Kidney (tissue), 13 donors: ENCODE measurements at regions not wholly inside any gene's neighbourhood (a gene's known extent, or its start where the extent isn't known, plus 50 kb on each side); places are given as distances from the start of the nearest gene placed in this dataset.

Experiments used
- DNase-seq, 5 donors: peaks; one replicate each; pipeline ENCODE4 v3.0.0-alpha.2; 2013 to 2020
- FAIRE-seq: peaks from 2 replicates; lab custom pipeline; 2012; peaks lifted over from hg19 to GRCh38; lab: Jason Lieb, UNC
- H3K27ac ChIP-seq, 2 donors: one replicate each; pipeline ENCODE4 v1.7.0; 2013; ENCODE audit warnings: low read depth in 2 of 2, low read length in 2 of 2, inconsistent platforms in 1 of 2
- H3K27me3 ChIP-seq: one replicate; pipeline ENCODE4 v1.7.1; 2013; ENCODE audit warnings: low read length, inconsistent platforms; ENCODE audit not compliant: control insufficient read depth, insufficient read depth
- H3K36me3 ChIP-seq, 3 donors: one replicate each; pipeline versions ENCODE4 v1.7.0 to v1.7.1; 2013; ENCODE audit warnings: low read length in 3 of 3, control low read depth in 1 of 3, inconsistent platforms in 1 of 3; ENCODE audit not compliant: insufficient read depth in 3 of 3, control insufficient read depth in 2 of 3
- H3K4me1 ChIP-seq, 3 donors: one replicate each; pipeline versions ENCODE4 v1.7.0 to v1.7.1; 2013; ENCODE audit warnings: low read length in 3 of 3, inconsistent platforms in 1 of 3, low read depth in 1 of 3; ENCODE audit not compliant: control insufficient read depth in 2 of 3, insufficient read depth in 2 of 3
- H3K4me3 ChIP-seq, 3 donors: one replicate each; pipeline versions ENCODE4 v1.7.0 to v1.8.1; 2013; ENCODE audit warnings: low read length in 3 of 3, control low read depth in 1 of 3, inconsistent platforms in 1 of 3
- H3K9ac ChIP-seq, 3 donors: one replicate each; pipeline versions ENCODE4 v1.7.0 to v1.7.1; 2013; ENCODE audit warnings: low read length in 3 of 3, control low read depth in 1 of 3, inconsistent platforms in 1 of 3
- H3K9me3 ChIP-seq, 3 donors: one replicate each; pipeline versions ENCODE4 v1.7.0 to v1.7.1; 2013; ENCODE audit warnings: low read length in 3 of 3, control low read depth in 1 of 3, inconsistent platforms in 1 of 3; ENCODE audit not compliant: control insufficient read depth in 2 of 3, insufficient read depth in 1 of 3
- intact Hi-C: fragments of 100-400 bp; cut with DNase I; formaldehyde crosslinking; loops from one replicate; pipeline ENCODE4 v1.11.1; 2022
- TF ChIP-seq, protein P1 (sequence below): IDR thresholded peaks from 3 replicates; pipeline ENCODE4 v1.5.1; 2012; ENCODE audit warnings: mild to moderate bottlenecking, moderate library complexity, borderline replicate concordance; ENCODE audit not compliant: insufficient read depth; ENCODE audit errors: extremely low read depth
- donor health status: control.
- donor health status: control.
- donor health status: control.
- donor health status: control.
- donor health status: control.
- donor health status: DM: yes; HTN: yes; CAD: no.
- donor health status: Normal renal cell carcinoma (clear cell type).

DNA sequence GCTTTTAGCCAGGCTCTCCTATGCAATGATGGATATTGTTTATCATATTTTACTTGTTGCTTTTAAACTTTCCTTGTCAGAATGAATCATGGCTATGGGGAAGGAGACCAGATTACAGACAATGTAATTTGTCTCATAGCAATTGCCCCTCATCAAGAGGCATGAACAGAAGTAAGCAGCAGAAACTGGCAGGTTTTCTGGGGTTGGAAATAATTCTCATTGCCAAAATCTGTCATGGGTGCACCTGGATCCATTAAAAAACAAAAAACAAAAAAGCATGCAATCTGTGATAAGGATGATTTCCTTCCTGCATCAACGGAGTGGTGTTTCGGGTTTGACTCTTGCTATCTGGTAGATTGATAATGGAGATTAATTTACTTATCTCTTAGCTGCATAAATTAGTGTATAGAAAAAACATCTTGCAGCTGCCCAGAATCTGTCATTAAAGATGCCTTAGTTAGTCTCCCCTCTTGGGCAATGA lies 419.6 kb downstream of the SOX11 start:
- FAIRE-seq (no peak), DNase-seq (no peak)
- Histone ChIP-seq H3K4me1 (no peaks in the 10 kb centered on the region), H3K27me3 (no peaks in the 10 kb centered on the region), H3K9ac (no peak overlapping the region), H3K9me3 (no peaks in the 10 kb centered on the region), H3K27ac (no peak overlapping the region), H3K36me3 (no peaks in the 10 kb centered on the region), H3K4me3 (no peak overlapping the region)
- intact Hi-C loops, result no loop called here
- TF ChIP-seq, protein P1, sequence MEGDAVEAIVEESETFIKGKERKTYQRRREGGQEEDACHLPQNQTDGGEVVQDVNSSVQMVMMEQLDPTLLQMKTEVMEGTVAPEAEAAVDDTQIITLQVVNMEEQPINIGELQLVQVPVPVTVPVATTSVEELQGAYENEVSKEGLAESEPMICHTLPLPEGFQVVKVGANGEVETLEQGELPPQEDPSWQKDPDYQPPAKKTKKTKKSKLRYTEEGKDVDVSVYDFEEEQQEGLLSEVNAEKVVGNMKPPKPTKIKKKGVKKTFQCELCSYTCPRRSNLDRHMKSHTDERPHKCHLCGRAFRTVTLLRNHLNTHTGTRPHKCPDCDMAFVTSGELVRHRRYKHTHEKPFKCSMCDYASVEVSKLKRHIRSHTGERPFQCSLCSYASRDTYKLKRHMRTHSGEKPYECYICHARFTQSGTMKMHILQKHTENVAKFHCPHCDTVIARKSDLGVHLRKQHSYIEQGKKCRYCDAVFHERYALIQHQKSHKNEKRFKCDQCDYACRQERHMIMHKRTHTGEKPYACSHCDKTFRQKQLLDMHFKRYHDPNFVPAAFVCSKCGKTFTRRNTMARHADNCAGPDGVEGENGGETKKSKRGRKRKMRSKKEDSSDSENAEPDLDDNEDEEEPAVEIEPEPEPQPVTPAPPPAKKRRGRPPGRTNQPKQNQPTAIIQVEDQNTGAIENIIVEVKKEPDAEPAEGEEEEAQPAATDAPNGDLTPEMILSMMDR, result no peak

DNA sequence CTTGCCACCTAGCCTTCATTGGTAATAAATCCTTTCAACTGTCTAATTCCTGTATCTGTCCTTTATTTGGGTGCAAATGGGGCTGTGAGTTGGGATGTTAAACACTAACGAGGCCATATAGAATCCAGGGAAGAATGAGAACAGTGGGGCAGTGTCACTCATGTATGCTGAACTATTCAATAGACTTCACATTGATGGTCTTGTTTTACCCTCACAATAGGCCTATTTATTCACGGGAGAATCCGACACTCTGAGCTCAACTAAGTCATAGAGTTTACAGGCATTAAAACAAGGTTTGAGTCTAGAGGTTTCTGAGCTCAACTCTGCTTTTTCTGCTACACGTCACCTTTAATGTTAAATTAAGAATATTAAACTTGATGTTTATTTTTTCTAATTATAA lies 421.6 kb downstream of the SOX11 start:
- TF ChIP-seq, protein P1, result no peak
- Histone ChIP-seq H3K27me3 (no peaks in the 10 kb centered on the region), H3K27ac (no peak overlapping the region), H3K4me1 (no peaks in the 10 kb centered on the region), H3K36me3 (no peaks in the 10 kb centered on the region), H3K4me3 (no peak overlapping the region), H3K9ac (no peak overlapping the region), H3K9me3 (no peaks in the 10 kb centered on the region)
- intact Hi-C loops, result no loop called here
- FAIRE-seq (no peak), DNase-seq (no peak)

DNA sequence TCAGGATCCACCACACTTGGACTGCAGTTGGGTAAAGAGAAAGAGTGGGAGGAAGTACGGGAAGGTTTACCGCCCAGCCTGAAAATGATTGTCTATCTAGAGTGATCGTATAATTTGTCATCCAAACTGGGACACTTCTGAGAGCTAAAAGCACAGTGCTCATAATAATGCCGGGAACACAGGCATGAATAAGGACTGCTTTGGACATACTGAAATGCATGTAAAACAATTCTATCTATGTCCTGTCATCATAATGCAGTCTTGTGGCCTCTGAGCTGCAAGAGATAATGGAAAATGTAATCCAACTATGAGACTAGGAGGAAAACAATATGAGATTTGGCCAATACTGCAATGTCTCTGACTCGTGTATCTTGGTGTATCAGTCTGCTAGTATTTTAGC lies 435.5 kb downstream of the SOX11 start:
- no peak for DNase-seq
- no peaks in the 10 kb centered on the region for H3K36me3 ChIP-seq
- H3K27me3 ChIP-seq, result no peaks in the 10 kb centered on the region
- H3K4me3 ChIP-seq, result no peak overlapping the region
- intact Hi-C loops, result no loop called here
- TF ChIP-seq, protein P1, result no peak
- no peaks in the 10 kb centered on the region for H3K4me1 ChIP-seq
- no peak for FAIRE-seq
- H3K9ac ChIP-seq, result no peak overlapping the region
- no peaks in the 10 kb centered on the region for H3K9me3 ChIP-seq
- H3K27ac ChIP-seq, result no peak overlapping the region

- H3K9me3 ChIP-seq, result peaks cover 0 to 6% (median 1%) of the 10 kb centered on the region in 3 donors
- intact Hi-C loops, result no loop called here
- no peaks in the 10 kb centered on the region for H3K36me3 ChIP-seq
Observed at GRCh38 chr2:6139142-6139541, 447.0 kb downstream of the SOX11 start.

More at GRCh38 chr2:6139142-6139541, 447.0 kb downstream of the SOX11 start:
- Histone ChIP-seq H3K4me3 (no peak overlapping the region), H3K4me1 (no peaks in the 10 kb centered on the region), H3K27ac (no peak overlapping the region), H3K9ac (no peak overlapping the region), H3K27me3 (no peaks in the 10 kb centered on the region)
- TF ChIP-seq, protein P1, result no peak
- no peak for FAIRE-seq
- DNase-seq, result no peak
